WTC11 (cell line): ENCODE measurements at regions not wholly inside any gene's neighbourhood (a gene's known extent, or its start where the extent isn't known, plus 50 kb on each side); places are given as distances from the start of the nearest gene placed in this dataset.

Source experiments
- ATAC-seq: fragments of 200-7000 bp; cut with Tn5 transposase; 2 replicates; pipeline ENCODE4 v1.10.0; 2021; ENCODE audit warnings: mild to moderate bottlenecking, moderate library complexity
- CTCF ChIA-PET: fragments of 300-600 bp; sonication (Branson Sonifier 250); formaldehyde crosslinking; loops from one replicate; lab custom pipeline; 2021; ENCODE audit warnings: antibody characterized with exemption; lab: Charles Lee
- POLR2A ChIA-PET: fragments of 350-600 bp; sonication (Branson Sonifier 250); formaldehyde crosslinking; loops from one replicate; lab custom pipeline; 2021; ENCODE audit warnings: antibody characterized with exemption; lab: Charles Lee
- DNase-seq: peaks from one replicate; pipeline ENCODE4 v3.0.0; 2021; ENCODE audit warnings: low spot score
- H3K27ac Mint-ChIP-seq: 2 replicates; pipeline ENCODE4 v1.8.0; 2021; ENCODE audit warnings: mixed read lengths
- H3K27me3 Mint-ChIP-seq: 2 replicates; pipeline ENCODE4 v1.8.0; 2021; ENCODE audit warnings: low read depth, mild to moderate bottlenecking, moderate library complexity, mixed read lengths
- H3K36me3 Mint-ChIP-seq: 2 replicates; pipeline ENCODE4 v1.8.0; 2021; ENCODE audit warnings: mixed read lengths
- H3K4me1 Mint-ChIP-seq: 2 replicates; pipeline ENCODE4 v1.8.0; 2022; ENCODE audit warnings: mixed read lengths
- H3K4me3 Mint-ChIP-seq: 2 replicates; pipeline ENCODE4 v1.8.0; 2021; ENCODE audit warnings: mild to moderate bottlenecking, moderate library complexity, mixed read lengths
- H3K9me3 Mint-ChIP-seq: 2 replicates; pipeline ENCODE4 v1.8.0; 2021; ENCODE audit warnings: mixed read lengths
- ARID4B ChIP-seq: sonication (generic); formaldehyde crosslinking; IDR thresholded peaks from 2 replicates; pipeline ENCODE4 v1.8.0; 2023; ENCODE audit warnings: missing genetic modification reagents, mild to moderate bottlenecking, borderline replicate concordance
- ATF2 ChIP-seq: sonication (generic); formaldehyde crosslinking; IDR thresholded peaks from 2 replicates; pipeline ENCODE4 v1.8.1; 2022; ENCODE audit warnings: low read depth, missing genetic modification reagents, borderline replicate concordance
- ERG ChIP-seq: fragments of 250-450 bp; sonication (Bioruptor Pico); IDR thresholded peaks from 2 replicates; pipeline ENCODE4 v1.8.0; 2021; ENCODE audit warnings: mild to moderate bottlenecking
- FOXP4 ChIP-seq: sonication (generic); formaldehyde crosslinking; IDR thresholded peaks from 2 replicates; pipeline ENCODE4 v1.8.0; 2022; ENCODE audit warnings: mild to moderate bottlenecking, missing genetic modification reagents
- OVOL2 ChIP-seq: fragments of 250-450 bp; sonication (Bioruptor Pico); IDR thresholded peaks from 2 replicates; pipeline ENCODE4 v1.9.0; 2021; ENCODE audit warnings: mild to moderate bottlenecking, borderline replicate concordance
- RORB ChIP-seq: fragments of 250-450 bp; sonication (Bioruptor Pico); IDR thresholded peaks from 2 replicates; pipeline ENCODE4 v1.9.0; 2021; ENCODE audit warnings: mild to moderate bottlenecking
- STAT6 ChIP-seq: sonication (generic); formaldehyde crosslinking; conservative IDR thresholded peaks from 2 replicates; pipeline ENCODE4 v1.8.1; 2023; ENCODE audit warnings: mild to moderate bottlenecking, low read depth, missing genetic modification reagents, moderate library complexity
- TCF7 ChIP-seq: sonication (generic); formaldehyde crosslinking; IDR thresholded peaks from 2 replicates; pipeline ENCODE4 v1.8.0; 2022; ENCODE audit warnings: mild to moderate bottlenecking, low read depth, missing genetic modification reagents, moderate library complexity
- ZBTB21 ChIP-seq: sonication (generic); formaldehyde crosslinking; IDR thresholded peaks from 2 replicates; pipeline ENCODE4 v1.8.1; 2023; ENCODE audit warnings: mild to moderate bottlenecking, missing genetic modification reagents, borderline replicate concordance
- ZNF219 ChIP-seq: sonication (generic); formaldehyde crosslinking; IDR thresholded peaks from 2 replicates; pipeline ENCODE4 v1.8.0; 2023; ENCODE audit warnings: missing genetic modification reagents, mild to moderate bottlenecking, borderline replicate concordance
- ZNF396 ChIP-seq: fragments of 250-450 bp; sonication (Bioruptor Pico); IDR thresholded peaks from 2 replicates; pipeline ENCODE4 v1.8.0; 2021; ENCODE audit warnings: mild to moderate bottlenecking, moderate library complexity, borderline replicate concordance
- ZNF671 ChIP-seq: fragments of 250-450 bp; sonication (Bioruptor Pico); IDR thresholded peaks from 2 replicates; pipeline ENCODE4 v1.8.0; 2021; ENCODE audit warnings: mild to moderate bottlenecking
- TF ChIP-seq, protein P1 (sequence below): fragments of 250-450 bp; sonication (Bioruptor Pico); IDR thresholded peaks from 2 replicates; pipeline ENCODE4 v1.9.0; 2021; ENCODE audit warnings: moderate library complexity, mild to moderate bottlenecking, inconsistent platforms, borderline replicate concordance
- TF ChIP-seq, protein P2 (sequence below): fragments of 250-450 bp; sonication (Bioruptor Pico); IDR thresholded peaks from 2 replicates; pipeline ENCODE4 v2.1.2; 2022; ENCODE audit warnings: mild to moderate bottlenecking, moderate library complexity
- TF ChIP-seq, protein P3 (sequence below): sonication (generic); formaldehyde crosslinking; IDR thresholded peaks from 2 replicates; pipeline ENCODE4 v1.8.1; 2023; ENCODE audit warnings: mild to moderate bottlenecking, missing genetic modification reagents, moderate library complexity
- TF ChIP-seq, protein P4 (sequence below): sonication (generic); formaldehyde crosslinking; IDR thresholded peaks from 2 replicates; pipeline ENCODE4 v1.8.1; 2023; ENCODE audit warnings: mild to moderate bottlenecking, missing genetic modification reagents, moderate library complexity
- TF ChIP-seq, protein P5 (sequence below): sonication (generic); formaldehyde crosslinking; IDR thresholded peaks from 2 replicates; pipeline ENCODE4 v1.8.1; 2023; ENCODE audit warnings: mild to moderate bottlenecking, missing genetic modification reagents, borderline replicate concordance

GRCh38 chr7:37518266-37518665, 69.6 kb upstream of the ELMO1 start:
- H3K27ac Mint-ChIP-seq: no peak overlapping the region
- no peaks in the 10 kb centered on the region for H3K36me3 Mint-ChIP-seq
- H3K4me3 Mint-ChIP-seq: no peak overlapping the region
- ChIA-PET CTCF (no interaction called here), POLR2A (no interaction called here)
- peaks cover 6% of the 10 kb centered on the region; the same call in 1 of the 2 replicates for H3K4me1 Mint-ChIP-seq
- DNase-seq (no peak), ATAC-seq (no peak)
- no peaks in the 10 kb centered on the region for H3K9me3 Mint-ChIP-seq
- H3K27me3 Mint-ChIP-seq: no peaks in the 10 kb centered on the region
- TF ChIP-seq, protein P1, sequence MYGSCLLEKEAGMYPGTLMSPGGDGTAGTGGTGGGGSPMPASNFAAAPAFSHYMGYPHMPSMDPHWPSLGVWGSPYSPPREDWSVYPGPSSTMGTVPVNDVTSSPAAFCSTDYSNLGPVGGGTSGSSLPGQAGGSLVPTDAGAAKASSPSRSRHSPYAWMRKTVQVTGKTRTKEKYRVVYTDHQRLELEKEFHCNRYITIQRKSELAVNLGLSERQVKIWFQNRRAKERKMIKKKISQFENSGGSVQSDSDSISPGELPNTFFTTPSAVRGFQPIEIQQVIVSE (CRISPR knock-in tag): no peak
- TF ChIP-seq, protein P2, sequence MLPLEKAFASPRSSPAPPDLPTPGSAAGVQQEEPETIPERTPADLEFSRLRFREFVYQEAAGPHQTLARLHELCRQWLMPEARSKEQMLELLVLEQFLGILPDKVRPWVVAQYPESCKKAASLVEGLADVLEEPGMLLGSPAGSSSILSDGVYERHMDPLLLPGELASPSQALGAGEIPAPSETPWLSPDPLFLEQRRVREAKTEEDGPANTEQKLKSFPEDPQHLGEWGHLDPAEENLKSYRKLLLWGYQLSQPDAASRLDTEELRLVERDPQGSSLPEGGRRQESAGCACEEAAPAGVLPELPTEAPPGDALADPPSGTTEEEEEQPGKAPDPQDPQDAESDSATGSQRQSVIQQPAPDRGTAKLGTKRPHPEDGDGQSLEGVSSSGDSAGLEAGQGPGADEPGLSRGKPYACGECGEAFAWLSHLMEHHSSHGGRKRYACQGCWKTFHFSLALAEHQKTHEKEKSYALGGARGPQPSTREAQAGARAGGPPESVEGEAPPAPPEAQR (CRISPR knock-in tag): no peak
- TF ChIP-seq, protein P3, sequence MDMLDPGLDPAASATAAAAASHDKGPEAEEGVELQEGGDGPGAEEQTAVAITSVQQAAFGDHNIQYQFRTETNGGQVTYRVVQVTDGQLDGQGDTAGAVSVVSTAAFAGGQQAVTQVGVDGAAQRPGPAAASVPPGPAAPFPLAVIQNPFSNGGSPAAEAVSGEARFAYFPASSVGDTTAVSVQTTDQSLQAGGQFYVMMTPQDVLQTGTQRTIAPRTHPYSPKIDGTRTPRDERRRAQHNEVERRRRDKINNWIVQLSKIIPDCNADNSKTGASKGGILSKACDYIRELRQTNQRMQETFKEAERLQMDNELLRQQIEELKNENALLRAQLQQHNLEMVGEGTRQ (CRISPR knock-in tag): no peak
- no peak for TF ChIP-seq STAT6
- TF ChIP-seq, protein P4, sequence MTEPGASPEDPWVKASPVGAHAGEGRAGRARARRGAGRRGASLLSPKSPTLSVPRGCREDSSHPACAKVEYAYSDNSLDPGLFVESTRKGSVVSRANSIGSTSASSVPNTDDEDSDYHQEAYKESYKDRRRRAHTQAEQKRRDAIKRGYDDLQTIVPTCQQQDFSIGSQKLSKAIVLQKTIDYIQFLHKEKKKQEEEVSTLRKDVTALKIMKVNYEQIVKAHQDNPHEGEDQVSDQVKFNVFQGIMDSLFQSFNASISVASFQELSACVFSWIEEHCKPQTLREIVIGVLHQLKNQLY: no peak
- TF ChIP-seq RORB (CRISPR knock-in tag): no peak
- TF ChIP-seq TCF7 (CRISPR knock-in tag): no peak
- TF ChIP-seq ZBTB21 (CRISPR knock-in tag): no peak
- TF ChIP-seq ZNF219 (CRISPR knock-in tag): no peak
- no peak for TF ChIP-seq ERG
- TF ChIP-seq ZNF671 (CRISPR knock-in tag): no peak
- no peak for TF ChIP-seq OVOL2 (CRISPR knock-in tag)
- TF ChIP-seq FOXP4: no peak
- no peak for TF ChIP-seq ZNF396 (CRISPR knock-in tag)
- TF ChIP-seq, protein P5, sequence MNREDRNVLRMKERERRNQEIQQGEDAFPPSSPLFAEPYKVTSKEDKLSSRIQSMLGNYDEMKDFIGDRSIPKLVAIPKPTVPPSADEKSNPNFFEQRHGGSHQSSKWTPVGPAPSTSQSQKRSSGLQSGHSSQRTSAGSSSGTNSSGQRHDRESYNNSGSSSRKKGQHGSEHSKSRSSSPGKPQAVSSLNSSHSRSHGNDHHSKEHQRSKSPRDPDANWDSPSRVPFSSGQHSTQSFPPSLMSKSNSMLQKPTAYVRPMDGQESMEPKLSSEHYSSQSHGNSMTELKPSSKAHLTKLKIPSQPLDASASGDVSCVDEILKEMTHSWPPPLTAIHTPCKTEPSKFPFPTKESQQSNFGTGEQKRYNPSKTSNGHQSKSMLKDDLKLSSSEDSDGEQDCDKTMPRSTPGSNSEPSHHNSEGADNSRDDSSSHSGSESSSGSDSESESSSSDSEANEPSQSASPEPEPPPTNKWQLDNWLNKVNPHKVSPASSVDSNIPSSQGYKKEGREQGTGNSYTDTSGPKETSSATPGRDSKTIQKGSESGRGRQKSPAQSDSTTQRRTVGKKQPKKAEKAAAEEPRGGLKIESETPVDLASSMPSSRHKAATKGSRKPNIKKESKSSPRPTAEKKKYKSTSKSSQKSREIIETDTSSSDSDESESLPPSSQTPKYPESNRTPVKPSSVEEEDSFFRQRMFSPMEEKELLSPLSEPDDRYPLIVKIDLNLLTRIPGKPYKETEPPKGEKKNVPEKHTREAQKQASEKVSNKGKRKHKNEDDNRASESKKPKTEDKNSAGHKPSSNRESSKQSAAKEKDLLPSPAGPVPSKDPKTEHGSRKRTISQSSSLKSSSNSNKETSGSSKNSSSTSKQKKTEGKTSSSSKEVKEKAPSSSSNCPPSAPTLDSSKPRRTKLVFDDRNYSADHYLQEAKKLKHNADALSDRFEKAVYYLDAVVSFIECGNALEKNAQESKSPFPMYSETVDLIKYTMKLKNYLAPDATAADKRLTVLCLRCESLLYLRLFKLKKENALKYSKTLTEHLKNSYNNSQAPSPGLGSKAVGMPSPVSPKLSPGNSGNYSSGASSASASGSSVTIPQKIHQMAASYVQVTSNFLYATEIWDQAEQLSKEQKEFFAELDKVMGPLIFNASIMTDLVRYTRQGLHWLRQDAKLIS (CRISPR knock-in tag): no peak
- no peak for TF ChIP-seq ATF2 (CRISPR knock-in tag)
- no peak for TF ChIP-seq ARID4B (CRISPR knock-in tag)
